ENCODE measurements at regions not wholly inside any gene's neighbourhood (a gene's known extent, or its start where the extent isn't known, plus 50 kb on each side); places are given as distances from the start of the nearest gene placed in this dataset.

DNA sequence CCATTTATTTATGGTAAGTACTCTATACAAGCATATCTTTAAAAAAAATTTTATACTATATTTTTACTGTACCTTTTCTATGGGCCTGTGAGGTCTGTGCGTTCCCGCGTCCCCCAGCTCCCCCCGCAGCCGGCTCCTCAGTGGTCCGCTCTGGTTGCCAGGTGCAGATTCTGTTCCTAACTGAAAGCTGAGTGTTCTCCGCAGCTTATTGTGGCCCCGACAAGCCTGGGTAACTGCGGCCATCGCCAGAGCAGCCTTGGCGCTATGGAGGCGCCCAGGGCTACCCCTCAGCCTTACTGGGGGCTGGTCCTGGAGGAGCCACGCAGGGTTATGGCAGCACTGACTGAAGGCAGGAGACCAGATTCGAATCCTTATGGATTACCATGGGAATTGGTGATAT, 896.8 kb downstream of the PCDH17 start:
- H3K4me3 ChIP-seq (ENCODE audit: insufficient read depth, low read depth, low read length) = no peak overlapping the region
- Mint-ChIP-seq H3K27me3 (ENCODE audit: low read depth, unreplicated experiment) (no peaks in the 10 kb centered on the region), H3K4me3 (ENCODE audit: unreplicated experiment) (no peak overlapping the region), H3K9me3 (ENCODE audit: unreplicated experiment) (peaks cover 1% of the 10 kb centered on the region), H3K27ac (ENCODE audit: unreplicated experiment) (no peak overlapping the region), H3K4me1 (ENCODE audit: low read depth, unreplicated experiment) (no peaks in the 10 kb centered on the region), H3K36me3 (ENCODE audit: low read depth, unreplicated experiment) (no peaks in the 10 kb centered on the region)
- no peaks in the 10 kb centered on the region for H3K36me3 ChIP-seq (ENCODE audit: insufficient read depth, low read length)
- TF ChIP-seq, protein P1, sequence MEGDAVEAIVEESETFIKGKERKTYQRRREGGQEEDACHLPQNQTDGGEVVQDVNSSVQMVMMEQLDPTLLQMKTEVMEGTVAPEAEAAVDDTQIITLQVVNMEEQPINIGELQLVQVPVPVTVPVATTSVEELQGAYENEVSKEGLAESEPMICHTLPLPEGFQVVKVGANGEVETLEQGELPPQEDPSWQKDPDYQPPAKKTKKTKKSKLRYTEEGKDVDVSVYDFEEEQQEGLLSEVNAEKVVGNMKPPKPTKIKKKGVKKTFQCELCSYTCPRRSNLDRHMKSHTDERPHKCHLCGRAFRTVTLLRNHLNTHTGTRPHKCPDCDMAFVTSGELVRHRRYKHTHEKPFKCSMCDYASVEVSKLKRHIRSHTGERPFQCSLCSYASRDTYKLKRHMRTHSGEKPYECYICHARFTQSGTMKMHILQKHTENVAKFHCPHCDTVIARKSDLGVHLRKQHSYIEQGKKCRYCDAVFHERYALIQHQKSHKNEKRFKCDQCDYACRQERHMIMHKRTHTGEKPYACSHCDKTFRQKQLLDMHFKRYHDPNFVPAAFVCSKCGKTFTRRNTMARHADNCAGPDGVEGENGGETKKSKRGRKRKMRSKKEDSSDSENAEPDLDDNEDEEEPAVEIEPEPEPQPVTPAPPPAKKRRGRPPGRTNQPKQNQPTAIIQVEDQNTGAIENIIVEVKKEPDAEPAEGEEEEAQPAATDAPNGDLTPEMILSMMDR (IDR thresholded peaks at IDR 0.05; ENCODE audit: insufficient read depth, low read depth, low read length) = no peak
- TF ChIP-seq EZH2 (IDR thresholded peaks at IDR 0.05; ENCODE audit: insufficient read depth, low read length) = no peak
- DNase-seq (ENCODE audit: low read depth) (no peak), FAIRE-seq (no peak)
- H4K20me1 ChIP-seq (ENCODE audit: insufficient read depth, low read length) = no peaks in the 10 kb centered on the region
- H3K27ac ChIP-seq (ENCODE audit: low read depth, low read length) = no peak overlapping the region
- no peaks in the 10 kb centered on the region for H3K4me1 ChIP-seq (ENCODE audit: insufficient read depth, low read length)
- H3K9me3 ChIP-seq (ENCODE audit: insufficient read depth, low read depth, low read length) = no peaks in the 10 kb centered on the region
- no peak overlapping the region for H3K9ac ChIP-seq (ENCODE audit: low read length)
- H3K27me3 ChIP-seq (ENCODE audit: insufficient read depth, low read length) = no peaks in the 10 kb centered on the region
- H3K79me2 ChIP-seq (ENCODE audit: insufficient read depth, low read length) = no peaks in the 10 kb centered on the region
- no peak overlapping the region for H3K4me2 ChIP-seq (ENCODE audit: low read length)
- H2AFZ ChIP-seq (ENCODE audit: low read depth, low read length) = no peak overlapping the region

DNA sequence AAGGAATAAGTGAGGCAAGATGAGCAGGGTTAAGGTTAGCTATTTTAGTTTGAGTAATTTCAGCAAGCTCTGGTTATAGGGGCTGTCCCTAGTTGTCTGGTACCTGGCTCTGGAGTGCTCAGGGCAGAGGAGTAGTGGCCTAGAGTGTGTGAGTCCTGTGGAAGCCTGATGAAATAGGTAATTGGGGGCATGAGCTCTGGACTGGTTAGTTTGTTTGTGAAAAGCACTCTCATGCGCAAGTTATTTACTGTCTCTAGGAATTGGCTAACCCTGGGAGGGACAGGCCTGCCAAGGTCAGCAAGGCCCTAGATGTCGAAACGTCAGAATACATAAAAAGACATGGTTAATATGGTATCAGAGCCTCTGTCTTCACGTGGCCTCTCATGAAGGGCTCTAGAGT, 900.1 kb downstream of the PCDH17 start:
- Mint-ChIP-seq H3K27ac (ENCODE audit: unreplicated experiment) (no peak overlapping the region), H3K4me1 (ENCODE audit: low read depth, unreplicated experiment) (no peaks in the 10 kb centered on the region), H3K36me3 (ENCODE audit: low read depth, unreplicated experiment) (no peaks in the 10 kb centered on the region), H3K9me3 (ENCODE audit: unreplicated experiment) (peaks cover 1% of the 10 kb centered on the region), H3K4me3 (ENCODE audit: unreplicated experiment) (no peak overlapping the region), H3K27me3 (ENCODE audit: low read depth, unreplicated experiment) (no peaks in the 10 kb centered on the region)
- no peaks in the 10 kb centered on the region for H3K9me3 ChIP-seq (ENCODE audit: insufficient read depth, low read depth, low read length)
- FAIRE-seq (no peak), DNase-seq (ENCODE audit: low read depth) (no peak)
- H3K4me1 ChIP-seq (ENCODE audit: insufficient read depth, low read length) = no peaks in the 10 kb centered on the region
- H3K27ac ChIP-seq (ENCODE audit: low read depth, low read length) = no peak overlapping the region
- TF ChIP-seq, protein P1 (IDR thresholded peaks at IDR 0.05; ENCODE audit: insufficient read depth, low read depth, low read length) = no peak
- TF ChIP-seq EZH2 (IDR thresholded peaks at IDR 0.05; ENCODE audit: insufficient read depth, low read length) = no peak
- H3K9ac ChIP-seq (ENCODE audit: low read length) = no peak overlapping the region
- H3K79me2 ChIP-seq (ENCODE audit: insufficient read depth, low read length) = no peaks in the 10 kb centered on the region
- H3K4me3 ChIP-seq (ENCODE audit: insufficient read depth, low read depth, low read length) = no peak overlapping the region
- H4K20me1 ChIP-seq (ENCODE audit: insufficient read depth, low read length) = no peaks in the 10 kb centered on the region
- H3K27me3 ChIP-seq (ENCODE audit: insufficient read depth, low read length) = no peaks in the 10 kb centered on the region
- H3K4me2 ChIP-seq (ENCODE audit: low read length) = no peak overlapping the region
- H2AFZ ChIP-seq (ENCODE audit: low read depth, low read length) = no peak overlapping the region
- H3K36me3 ChIP-seq (ENCODE audit: insufficient read depth, low read length) = no peaks in the 10 kb centered on the region

DNA sequence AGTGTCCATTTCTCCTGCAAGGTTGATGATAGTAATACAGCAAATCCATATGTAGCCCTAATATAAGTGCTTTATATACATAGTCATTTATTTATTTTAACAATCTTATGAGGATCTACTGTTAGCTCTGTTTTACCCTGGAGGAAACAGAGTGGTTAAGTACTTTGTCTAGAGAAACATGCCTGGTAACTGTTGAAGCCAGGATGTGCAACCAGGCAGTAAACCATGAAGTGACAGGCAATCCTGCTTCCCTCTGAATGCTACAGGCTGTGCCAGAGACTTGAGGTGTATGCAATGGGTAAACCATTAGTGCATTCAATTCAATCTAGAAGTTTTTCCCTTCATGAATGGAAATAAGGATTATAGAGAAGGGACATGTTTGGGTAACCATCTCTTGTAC, 911.0 kb downstream of the PCDH17 start:
- DNase-seq (ENCODE audit: low read depth) (no peak), FAIRE-seq (no peak)
- Histone ChIP-seq H3K27ac (ENCODE audit: low read depth, low read length) (no peak overlapping the region), H3K4me2 (ENCODE audit: low read length) (no peak overlapping the region), H3K36me3 (ENCODE audit: insufficient read depth, low read length) (no peaks in the 10 kb centered on the region), H3K9ac (ENCODE audit: low read length) (no peak overlapping the region), H3K9me3 (ENCODE audit: insufficient read depth, low read depth, low read length) (no peaks in the 10 kb centered on the region), H3K27me3 (ENCODE audit: insufficient read depth, low read length) (no peaks in the 10 kb centered on the region), H3K4me3 (ENCODE audit: insufficient read depth, low read depth, low read length) (no peak overlapping the region), H3K79me2 (ENCODE audit: insufficient read depth, low read length) (no peaks in the 10 kb centered on the region), H4K20me1 (ENCODE audit: insufficient read depth, low read length) (no peaks in the 10 kb centered on the region), H2AFZ (ENCODE audit: low read depth, low read length) (no peak overlapping the region), H3K4me1 (ENCODE audit: insufficient read depth, low read length) (no peaks in the 10 kb centered on the region)
- Mint-ChIP-seq H3K27me3 (ENCODE audit: low read depth, unreplicated experiment) (no peaks in the 10 kb centered on the region), H3K4me3 (ENCODE audit: unreplicated experiment) (no peak overlapping the region), H3K9me3 (ENCODE audit: unreplicated experiment) (no peaks in the 10 kb centered on the region), H3K4me1 (ENCODE audit: low read depth, unreplicated experiment) (no peaks in the 10 kb centered on the region), H3K27ac (ENCODE audit: unreplicated experiment) (no peak overlapping the region), H3K36me3 (ENCODE audit: low read depth, unreplicated experiment) (no peaks in the 10 kb centered on the region)
- no peak for TF ChIP-seq EZH2 (IDR thresholded peaks at IDR 0.05; ENCODE audit: insufficient read depth, low read length)
- TF ChIP-seq, protein P1 (IDR thresholded peaks at IDR 0.05; ENCODE audit: insufficient read depth, low read depth, low read length) = no peak
